Transverse colon (tissue), 4 donors: ENCODE measurements at regions not wholly inside any gene's neighbourhood (a gene's known extent, or its start where the extent isn't known, plus 50 kb on each side); places are given as distances from the start of the nearest gene placed in this dataset.

Experiments
- DNase-seq: peaks from one replicate; pipeline ENCODE4 v3.0.0-alpha.2; 2019
- H3K27ac ChIP-seq, 4 donors: fragments of 200-600 bp; sonication (generic); 2 replicates each; pipeline ENCODE4 v1.5.1; 2016 to 2018; ENCODE audit warnings: inconsistent platforms in 4 of 4
- H3K27me3 ChIP-seq: fragments of 200-600 bp; sonication (generic); 2 replicates; pipeline ENCODE4 v1.5.1; 2017; ENCODE audit warnings: inconsistent platforms
- H3K36me3 ChIP-seq, 4 donors: fragments of 200-600 bp; sonication (generic); 2 replicates each; pipeline ENCODE4 v1.5.1; 2017 to 2019; ENCODE audit warnings: inconsistent platforms in 4 of 4
- H3K4me1 ChIP-seq, 4 donors: fragments of 200-600 bp; sonication (generic); 2 replicates each; pipeline ENCODE4 v1.5.1; 2017 to 2020; ENCODE audit warnings: inconsistent platforms in 4 of 4
- H3K4me3 ChIP-seq, 4 donors: fragments of 200-600 bp; sonication (generic); 1 replicate in 1 of 4; 2 replicates in 3 of 4; pipeline versions ENCODE4 v1.5.1 to v1.6.1; 2017 to 2019; ENCODE audit warnings: inconsistent platforms in 4 of 4
- H3K9me3 ChIP-seq, 2 donors: fragments of 200-600 bp; sonication (generic); 2 replicates each; pipeline ENCODE4 v1.5.1; 2017 to 2019; ENCODE audit warnings: inconsistent platforms in 2 of 2
- CTCF ChIP-seq, 5 experiments: fragments of 200-600 bp in 3 of 5; fragments of 450-650 bp in 2 of 5; sonication (generic) in 3 of 5; IDR thresholded peaks; 1 replicate in 2 of 5; 2 replicates in 3 of 5; pipeline ENCODE4 v1.5.1; 2016 to 2017; ENCODE audit warnings: antibody characterized with exemption in 5 of 5, inconsistent platforms in 3 of 5, mild to moderate bottlenecking in 2 of 5, moderate library complexity in 1 of 5
- EP300 ChIP-seq: sonication (generic); formaldehyde crosslinking; IDR thresholded peaks from one replicate; pipeline ENCODE4 v1.6.1; 2017; ENCODE audit warnings: antibody characterized with exemption, low read depth
- POLR2A ChIP-seq: fragments of 450-650 bp; IDR thresholded peaks from one replicate; pipeline ENCODE4 v1.6.1; 2016; ENCODE audit warnings: antibody characterized with exemption, mild to moderate bottlenecking, moderate library complexity
- POLR2AphosphoS5 ChIP-seq, 3 donors: sonication (generic); formaldehyde crosslinking; IDR thresholded peaks; one replicate each; pipeline ENCODE4 v1.6.1; 2016; ENCODE audit warnings: antibody characterized with exemption in 3 of 3
- WGBS, 2 donors: methylation state at CpG; one replicate each; pipeline ENCODE4 v1.1.5; 2018; ENCODE audit warnings: low coverage in 1 of 2; 5-methylcytosine and 5-hydroxymethylcytosine counted together
- in situ Hi-C, 4 donors: fragments of 200-750 bp; cut with MboI; loops; one replicate each; pipeline versions ENCODE4 v1.15.0 to v1.15.1; 2017; ENCODE audit warnings: low sequenced_read_pairs in 3 of 4, low pct_ligation_motif_present in 1 of 4, low pct_unique_long_range_greater_than_20kb in 1 of 4
- intact Hi-C: fragments of 100-400 bp; cut with DNase I; formaldehyde crosslinking; loops from one replicate; pipeline ENCODE4 v1.15.1; 2023; ENCODE audit warnings: low total_unique reads

- in situ Hi-C loops (no loop called here), intact Hi-C loops (loop anchor here (5.0 kb wide), 2 partner anchors 349 to 709 kb away; no protein-coding TSS in a partner anchor)
- TF ChIP-seq CTCF (IDR thresholded peaks at IDR 0.05), result no peak
- no peak for TF ChIP-seq POLR2AphosphoS5 (IDR thresholded peaks at IDR 0.05)
- TF ChIP-seq EP300, result no peak
- no peak for TF ChIP-seq POLR2A
- no peak for DNase-seq
- Histone ChIP-seq H3K4me1 (no peaks in the 10 kb centered on the region), H3K36me3 (no peaks in the 10 kb centered on the region), H3K4me3 (no peak overlapping the region), H3K27ac (no peak overlapping the region), H3K27me3 (no peaks in the 10 kb centered on the region), H3K9me3 (no peaks in the 10 kb centered on the region)
- WGBS, 2 donors, result 92% methylated on average over 3 of the region's 3 CpGs; no CpG with 5 or more reads in 1 of the 2 donors
Measured at GRCh38 chr6:137756788-137757187, 110.3 kb upstream of the TNFAIP3 start.

GRCh38 chr6:137758661-137759060 lies 108.4 kb upstream of the TNFAIP3 start:
- no peak for DNase-seq
- in situ Hi-C loops, result no loop called here
- 78 to 80% methylated on average over 1 of the region's 1 CpG for WGBS, 2 donors

GRCh38 chr6:137759624-137760023 lies 107.4 kb upstream of the TNFAIP3 start:
- 74% methylated on average over 1 of the region's 1 CpG; no CpG with 5 or more reads in 1 of the 2 donors for WGBS, 2 donors
- Histone ChIP-seq H3K4me1 (no peaks in the 10 kb centered on the region), H3K36me3 (no peaks in the 10 kb centered on the region), H3K4me3 (no peak overlapping the region), H3K27ac (no peak overlapping the region), H3K27me3 (no peaks in the 10 kb centered on the region), H3K9me3 (no peaks in the 10 kb centered on the region)
- intact Hi-C loops, result loop anchor here (5.0 kb wide), 2 partner anchors 352 to 712 kb away; no protein-coding TSS in a partner anchor
- no peak for TF ChIP-seq POLR2AphosphoS5 (IDR thresholded peaks at IDR 0.05)
- TF ChIP-seq EP300, result no peak
- TF ChIP-seq CTCF (IDR thresholded peaks at IDR 0.05), result no peak
- no peak for TF ChIP-seq POLR2A
- no peak for DNase-seq
- in situ Hi-C loops, result no loop called here

More at GRCh38 chr6:137758661-137759060, 108.4 kb upstream of the TNFAIP3 start:
- H3K9me3 ChIP-seq, result no peaks in the 10 kb centered on the region
- intact Hi-C loops, result loop anchor here (5.0 kb wide), 2 partner anchors 351 to 711 kb away; no protein-coding TSS in a partner anchor
- no peaks in the 10 kb centered on the region for H3K36me3 ChIP-seq
- H3K4me3 ChIP-seq, result no peak overlapping the region
- no peak overlapping the region for H3K27ac ChIP-seq
- H3K27me3 ChIP-seq, result no peaks in the 10 kb centered on the region
- no peak for TF ChIP-seq EP300
- no peak for TF ChIP-seq CTCF (IDR thresholded peaks at IDR 0.05)
- TF ChIP-seq POLR2AphosphoS5 (IDR thresholded peaks at IDR 0.05), result no peak
- no peak for TF ChIP-seq POLR2A
- no peaks in the 10 kb centered on the region for H3K4me1 ChIP-seq

- WGBS, 2 donors, result 75% methylated on average over 1 of the region's 1 CpG; no CpG with 5 or more reads in 1 of the 2 donors
- no peak overlapping the region for H3K27ac ChIP-seq
- no peak for DNase-seq
- H3K27me3 ChIP-seq, result no peaks in the 10 kb centered on the region
- H3K4me1 ChIP-seq, result no peaks in the 10 kb centered on the region
- H3K36me3 ChIP-seq, result no peaks in the 10 kb centered on the region
- intact Hi-C loops, result no loop called here
- in situ Hi-C loops, result no loop called here
- H3K4me3 ChIP-seq, result no peak overlapping the region
- TF ChIP-seq CTCF (IDR thresholded peaks at IDR 0.05) (no peak), EP300 (no peak), POLR2AphosphoS5 (IDR thresholded peaks at IDR 0.05) (no peak), POLR2A (no peak)
- no peaks in the 10 kb centered on the region for H3K9me3 ChIP-seq
Measured at GRCh38 chr6:137761072-137761471, 106.0 kb upstream of the TNFAIP3 start.
